ENCODE measurements at regions not wholly inside any gene's neighbourhood (a gene's known extent, or its start where the extent isn't known, plus 50 kb on each side); places are given as distances from the start of the nearest gene placed in this dataset.

- TF ChIP-seq, protein P1, sequence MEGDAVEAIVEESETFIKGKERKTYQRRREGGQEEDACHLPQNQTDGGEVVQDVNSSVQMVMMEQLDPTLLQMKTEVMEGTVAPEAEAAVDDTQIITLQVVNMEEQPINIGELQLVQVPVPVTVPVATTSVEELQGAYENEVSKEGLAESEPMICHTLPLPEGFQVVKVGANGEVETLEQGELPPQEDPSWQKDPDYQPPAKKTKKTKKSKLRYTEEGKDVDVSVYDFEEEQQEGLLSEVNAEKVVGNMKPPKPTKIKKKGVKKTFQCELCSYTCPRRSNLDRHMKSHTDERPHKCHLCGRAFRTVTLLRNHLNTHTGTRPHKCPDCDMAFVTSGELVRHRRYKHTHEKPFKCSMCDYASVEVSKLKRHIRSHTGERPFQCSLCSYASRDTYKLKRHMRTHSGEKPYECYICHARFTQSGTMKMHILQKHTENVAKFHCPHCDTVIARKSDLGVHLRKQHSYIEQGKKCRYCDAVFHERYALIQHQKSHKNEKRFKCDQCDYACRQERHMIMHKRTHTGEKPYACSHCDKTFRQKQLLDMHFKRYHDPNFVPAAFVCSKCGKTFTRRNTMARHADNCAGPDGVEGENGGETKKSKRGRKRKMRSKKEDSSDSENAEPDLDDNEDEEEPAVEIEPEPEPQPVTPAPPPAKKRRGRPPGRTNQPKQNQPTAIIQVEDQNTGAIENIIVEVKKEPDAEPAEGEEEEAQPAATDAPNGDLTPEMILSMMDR (IDR thresholded peaks at IDR 0.05; ENCODE audit: low read depth, low read length), result peak; percentile 91
- no peak for TF ChIP-seq MAX (IDR thresholded peaks at IDR 0.05; ENCODE audit: low read depth, low read length)
- no peak for TF ChIP-seq POLR2A (IDR thresholded peaks at IDR 0.05; ENCODE audit: extremely low read depth, insufficient read length)
- no peak for TF ChIP-seq MYC (IDR thresholded peaks at IDR 0.05; ENCODE audit: low read depth, low read length)
These were observed 189.5 kb downstream of the TFCP2L1 start for GRCh38 chr2:121095257-121096080.

Data from NB4 (cell line).